D341Med (cell line): ENCODE measurements at regions not wholly inside any gene's neighbourhood (a gene's known extent, or its start where the extent isn't known, plus 50 kb on each side); places are given as distances from the start of the nearest gene placed in this dataset.
"Not testable (repeated sequence)": the region's sequence is repeated elsewhere in the genome, so short reads cannot be mapped to it uniquely, and the experiment has no call there.

Experiments
- DNase-seq: peaks from one replicate; pipeline ENCODE4 v3.0.0; 2012; ENCODE audit warnings: low spot score

- no peak for DNase-seq
These were observed 733.6 kb downstream of the PLOD2 start for GRCh38 chr3:145427355-145427754.

- no peak for DNase-seq
These were observed 731.4 kb downstream of the PLOD2 start for GRCh38 chr3:145429546-145429945.

- DNase-seq = no peak
These were observed 712.5 kb downstream of the PLOD2 start for GRCh38 chr3:145448436-145448835.

GRCh38 chr3:145450018-145450682 lies 710.8 kb downstream of the PLOD2 start:
- no peak for DNase-seq

- no peak for DNase-seq
These were observed 703.0 kb downstream of the PLOD2 start for GRCh38 chr3:145457825-145458552.

GRCh38 chr3:145459681-145460080 lies 701.3 kb downstream of the PLOD2 start:
- not testable (repeated sequence) for DNase-seq

GRCh38 chr3:145471976-145472375 lies 689.0 kb downstream of the PLOD2 start:
- no peak for DNase-seq

- DNase-seq = not testable (repeated sequence)
These were observed 678.2 kb downstream of the PLOD2 start for GRCh38 chr3:145482735-145483134.

GRCh38 chr3:145483992-145484391 lies 677.0 kb downstream of the PLOD2 start:
- DNase-seq = no peak

- no peak for DNase-seq
These were observed 672.0 kb downstream of the PLOD2 start for GRCh38 chr3:145489011-145489410.

GRCh38 chr3:145490088-145491048 lies 670.6 kb downstream of the PLOD2 start:
- peak; percentile 6 for DNase-seq

- no peak for DNase-seq
These were observed 668.5 kb downstream of the PLOD2 start for GRCh38 chr3:145492456-145492855.

GRCh38 chr3:145517416-145517815 lies 643.6 kb downstream of the PLOD2 start:
- DNase-seq = not testable (repeated sequence)

- no peak for DNase-seq
These were observed 642.3 kb downstream of the PLOD2 start for GRCh38 chr3:145518639-145519038.

- no peak for DNase-seq
These were observed 641.5 kb downstream of the PLOD2 start for GRCh38 chr3:145519398-145520047.

GRCh38 chr3:145522179-145522578 lies 638.8 kb downstream of the PLOD2 start:
- DNase-seq = no peak

GRCh38 chr3:145522893-145523651 lies 637.9 kb downstream of the PLOD2 start:
- no peak for DNase-seq

- no peak for DNase-seq
These were observed 629.4 kb downstream of the PLOD2 start for GRCh38 chr3:145531548-145531947.

- no peak for DNase-seq
These were observed 627.3 kb downstream of the PLOD2 start for GRCh38 chr3:145533696-145534095.

- DNase-seq = no peak
These were observed 624.5 kb downstream of the PLOD2 start for GRCh38 chr3:145536461-145536860.

- no peak for DNase-seq
These were observed 610.5 kb downstream of the PLOD2 start for GRCh38 chr3:145550522-145550921.
